Neutrophil (primary cell): ENCODE measurements at regions not wholly inside any gene's neighbourhood (a gene's known extent, or its start where the extent isn't known, plus 50 kb on each side); places are given as distances from the start of the nearest gene placed in this dataset.
A peak's percentile ranks its signal among the peaks of the same experiment; 100 is the strongest.

Experiments used
- H3K27ac ChIP-seq: fragments of 200-600 bp; sonication (generic); 2 replicates; pipeline ENCODE4 v1.5.1; 2016; ENCODE audit warnings: mild to moderate bottlenecking, moderate library complexity
- H3K27me3 ChIP-seq: fragments of 200-600 bp; sonication (generic); 2 replicates; pipeline ENCODE4 v1.6.0; 2016; ENCODE audit warnings: mild to moderate bottlenecking
- H3K36me3 ChIP-seq: fragments of 200-600 bp; sonication (generic); 2 replicates; pipeline ENCODE4 v1.5.1; 2017
- H3K4me1 ChIP-seq, 2 experiments: fragments of 200-600 bp in 1 of 2; sonication (generic) in 1 of 2; 1 replicate in 1 of 2; 2 replicates in 1 of 2; pipeline versions ENCODE4 v1.5.1 to v1.6.1; 2013 to 2016; ENCODE audit warnings: low read depth in 1 of 2, low read length in 1 of 2, mild to moderate bottlenecking in 1 of 2, moderate library complexity in 1 of 2; ENCODE audit not compliant: control insufficient read depth in 1 of 2, insufficient read depth in 1 of 2
- H3K4me3 ChIP-seq, 2 experiments: fragments of 200-600 bp in 1 of 2; sonication (generic) in 1 of 2; 1 replicate in 1 of 2; 2 replicates in 1 of 2; pipeline ENCODE4 v1.5.1; 2013 to 2016; ENCODE audit warnings: low read depth in 1 of 2, low read length in 1 of 2, mild to moderate bottlenecking in 1 of 2, moderate library complexity in 1 of 2
- H3K9me3 ChIP-seq: fragments of 200-600 bp; sonication (generic); 2 replicates; pipeline ENCODE4 v1.5.1; 2016
- CTCF ChIP-seq: fragments of 200-600 bp; sonication (generic); IDR thresholded peaks from 2 replicates; pipeline ENCODE4 v1.5.1; 2016; ENCODE audit warnings: antibody characterized with exemption

GRCh38 chr3:46122091-46122490 lies 86.0 kb downstream of the CCR1 start:
- Histone ChIP-seq H3K27ac (no peak overlapping the region), H3K4me3 (no peak overlapping the region), H3K4me1 (peaks cover 19 to 22% of the 10 kb centered on the region in 2 experiments), H3K36me3 (no peaks in the 10 kb centered on the region), H3K9me3 (no peaks in the 10 kb centered on the region), H3K27me3 (no peaks in the 10 kb centered on the region)
- no peak for TF ChIP-seq CTCF

- H3K4me1 ChIP-seq, result peaks cover 20 to 26% of the 10 kb centered on the region in 2 experiments
Measured at GRCh38 chr3:46120983-46121382, 87.1 kb downstream of the CCR1 start.

GRCh38 chr3:46119709-46120498 lies 88.2 kb downstream of the CCR1 start:
- Histone ChIP-seq H3K4me1 (peaks cover 28 to 31% of the 10 kb centered on the region in 2 experiments), H3K9me3 (no peaks in the 10 kb centered on the region), H3K36me3 (no peaks in the 10 kb centered on the region), H3K4me3 (no peak overlapping the region), H3K27ac (peak overlapping the region; percentile 15), H3K27me3 (no peaks in the 10 kb centered on the region)
- no peak for TF ChIP-seq CTCF

More at GRCh38 chr3:46120983-46121382, 87.1 kb downstream of the CCR1 start:
- TF ChIP-seq CTCF, result no peak
- no peak overlapping the region for H3K27ac ChIP-seq
- no peaks in the 10 kb centered on the region for H3K27me3 ChIP-seq
- H3K9me3 ChIP-seq, result no peaks in the 10 kb centered on the region
- no peak overlapping the region for H3K4me3 ChIP-seq
- H3K36me3 ChIP-seq, result no peaks in the 10 kb centered on the region

GRCh38 chr3:46119253-46119652 lies 88.9 kb downstream of the CCR1 start:
- Histone ChIP-seq H3K4me3 (no peak overlapping the region), H3K4me1 (peaks cover 28 to 31% of the 10 kb centered on the region in 2 experiments)
- TF ChIP-seq CTCF, result no peak

GRCh38 chr3:46116996-46117395 lies 89.7 kb upstream of the XCR1 start:
- no peaks in the 10 kb centered on the region for H3K9me3 ChIP-seq
- H3K4me3 ChIP-seq, result no peak overlapping the region
- peaks cover 41 to 44% of the 10 kb centered on the region in 2 experiments for H3K4me1 ChIP-seq
- no peaks in the 10 kb centered on the region for H3K36me3 ChIP-seq
- H3K27me3 ChIP-seq, result no peaks in the 10 kb centered on the region
- no peak overlapping the region for H3K27ac ChIP-seq
- TF ChIP-seq CTCF, result no peak

More at GRCh38 chr3:46119253-46119652, 88.9 kb downstream of the CCR1 start:
- Histone ChIP-seq H3K9me3 (no peaks in the 10 kb centered on the region), H3K27me3 (no peaks in the 10 kb centered on the region), H3K27ac (peak overlapping the region; percentile 15), H3K36me3 (no peaks in the 10 kb centered on the region)
